ENCODE measurements at regions not wholly inside any gene's neighbourhood (a gene's known extent, or its start where the extent isn't known, plus 50 kb on each side); places are given as distances from the start of the nearest gene placed in this dataset.

GRCh38 chr6:14224359-14225103, 107.0 kb downstream of the CD83 start:
- TF ChIP-seq CTCF (IDR thresholded peaks at IDR 0.05; ENCODE audit: low read depth, low read length, poor library complexity, severe bottlenecking) (no peak), EZH2phosphoT487 (IDR thresholded peaks at IDR 0.05; ENCODE audit: borderline replicate concordance, low read length) (no peak)
